Suprapubic skin (tissue), 4 donors: ENCODE measurements at regions not wholly inside any gene's neighbourhood (a gene's known extent, or its start where the extent isn't known, plus 50 kb on each side); places are given as distances from the start of the nearest gene placed in this dataset.

Source experiments
- DNase-seq, 2 donors: peaks; one replicate each; pipeline ENCODE4 v3.0.0-alpha.2; 2019; ENCODE audit warnings: low spot score in 2 of 2
- H3K27ac ChIP-seq: fragments of 200-600 bp; sonication (generic); one replicate; pipeline ENCODE4 v1.5.1; 2019
- H3K27me3 ChIP-seq: fragments of 200-600 bp; sonication (generic); one replicate; pipeline ENCODE4 v1.5.1; 2019
- H3K36me3 ChIP-seq: fragments of 200-600 bp; sonication (generic); one replicate; pipeline ENCODE4 v1.5.1; 2019
- H3K4me1 ChIP-seq: fragments of 200-600 bp; sonication (generic); one replicate; pipeline ENCODE4 v1.5.1; 2019
- H3K4me3 ChIP-seq: fragments of 200-600 bp; sonication (generic); one replicate; pipeline ENCODE4 v1.5.1; 2019; ENCODE audit warnings: mild to moderate bottlenecking
- H3K9me3 ChIP-seq: fragments of 200-600 bp; sonication (generic); one replicate; pipeline ENCODE4 v1.5.1; 2019
- CTCF ChIP-seq, 2 donors: fragments of 200-600 bp in 1 of 2; fragments of 450-650 bp in 1 of 2; sonication (generic) in 1 of 2; IDR thresholded peaks; one replicate each; pipeline ENCODE4 v1.5.1; 2016 to 2019; ENCODE audit warnings: antibody characterized with exemption in 2 of 2, mild to moderate bottlenecking in 1 of 2, moderate library complexity in 1 of 2
- EP300 ChIP-seq: sonication (generic); formaldehyde crosslinking; IDR thresholded peaks from one replicate; pipeline ENCODE4 v1.6.1; 2017; ENCODE audit warnings: antibody characterized with exemption
- POLR2A ChIP-seq, 2 donors: fragments of 450-650 bp; IDR thresholded peaks; one replicate each; pipeline ENCODE4 v1.6.1; 2017; ENCODE audit warnings: antibody characterized with exemption in 2 of 2, mild to moderate bottlenecking in 2 of 2, moderate library complexity in 2 of 2
- POLR2AphosphoS5 ChIP-seq, 3 donors: sonication (generic); formaldehyde crosslinking; IDR thresholded peaks; one replicate each; pipeline ENCODE4 v1.6.1; 2017; ENCODE audit warnings: antibody characterized with exemption in 3 of 3
- WGBS: methylation state at CpG from one replicate; pipeline ENCODE4 v1.1.5; 2018; 5-methylcytosine and 5-hydroxymethylcytosine counted together

DNA sequence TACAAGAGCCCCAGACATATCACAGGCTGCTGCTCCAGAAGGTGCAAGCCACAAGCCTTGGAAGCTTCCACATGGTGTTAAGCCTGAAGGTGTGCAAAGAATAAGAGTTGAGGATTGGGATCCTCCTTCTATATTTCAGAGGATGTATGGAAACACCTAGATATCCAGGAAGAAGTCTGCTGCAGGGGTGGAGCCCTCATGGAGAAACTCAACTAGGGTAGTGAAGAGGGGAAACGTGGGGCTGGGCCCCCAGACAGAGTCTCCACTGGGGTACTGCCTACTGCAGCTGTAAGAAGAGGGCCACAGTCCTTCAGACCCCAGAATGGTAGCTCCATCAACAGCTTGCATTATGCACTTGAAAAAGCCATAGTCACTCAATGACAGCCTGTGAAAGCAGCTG lies 1444.0 kb downstream of the SLITRK1 start:
- 50% methylated on average over 1 of the region's 1 CpG for WGBS
- TF ChIP-seq POLR2AphosphoS5 (IDR thresholded peaks at IDR 0.05) (no peak), EP300 (no peak)
- no peaks in the 10 kb centered on the region for H3K4me1 ChIP-seq

DNA sequence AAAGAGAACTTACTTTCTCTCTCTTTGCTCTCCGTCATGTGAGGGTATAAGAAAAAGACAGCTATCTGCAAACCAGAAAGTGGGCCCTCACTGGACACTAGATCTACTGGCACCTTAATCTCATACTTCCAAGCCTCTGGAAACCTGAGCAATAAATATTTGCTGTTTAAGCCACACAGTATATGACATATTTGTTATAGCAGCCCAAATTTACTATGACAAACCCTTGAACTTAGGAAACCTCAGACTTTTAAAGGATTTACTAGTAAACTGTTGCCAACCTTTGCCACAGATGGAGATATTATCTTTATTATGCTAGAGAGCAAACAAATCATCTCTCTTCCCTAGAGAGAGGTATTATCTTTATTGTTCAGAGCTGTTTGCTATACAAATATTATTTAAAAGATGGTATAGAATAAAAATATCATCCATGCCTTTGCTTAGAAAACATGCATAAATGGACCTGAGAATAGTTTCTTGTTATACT lies 1446.1 kb downstream of the SLITRK1 start:
- Histone ChIP-seq H3K36me3 (no peaks in the 10 kb centered on the region), H3K9me3 (no peaks in the 10 kb centered on the region), H3K4me1 (no peaks in the 10 kb centered on the region), H3K27ac (no peak overlapping the region), H3K27me3 (no peaks in the 10 kb centered on the region), H3K4me3 (no peak overlapping the region)
- no peak for TF ChIP-seq CTCF (IDR thresholded peaks at IDR 0.05)
- TF ChIP-seq EP300 = no peak
- TF ChIP-seq POLR2A (IDR thresholded peaks at IDR 0.05) = no peak
- no peak for TF ChIP-seq POLR2AphosphoS5 (IDR thresholded peaks at IDR 0.05)
- no peak for DNase-seq
- 82% methylated on average over 1 of the region's 1 CpG for WGBS

More for the DNA sequence above, 1444.0 kb downstream of the SLITRK1 start:
- H3K4me3 ChIP-seq = no peak overlapping the region
- no peaks in the 10 kb centered on the region for H3K9me3 ChIP-seq
- H3K27ac ChIP-seq = no peak overlapping the region
- no peaks in the 10 kb centered on the region for H3K27me3 ChIP-seq
- H3K36me3 ChIP-seq = no peaks in the 10 kb centered on the region
- DNase-seq = no peak

- DNase-seq = no peak
- no peaks in the 10 kb centered on the region for H3K4me1 ChIP-seq
- no peaks in the 10 kb centered on the region for H3K27me3 ChIP-seq
- no peak overlapping the region for H3K4me3 ChIP-seq
- H3K36me3 ChIP-seq = no peaks in the 10 kb centered on the region
- TF ChIP-seq POLR2AphosphoS5 (IDR thresholded peaks at IDR 0.05) (no peak), EP300 (no peak), POLR2A (IDR thresholded peaks at IDR 0.05) (no peak), CTCF (IDR thresholded peaks at IDR 0.05) (no peak)
- no peaks in the 10 kb centered on the region for H3K9me3 ChIP-seq
- no peak overlapping the region for H3K27ac ChIP-seq
- 84% methylated on average over 2 of the region's 2 CpGs for WGBS
Observed at GRCh38 chr13:82432949-82433348, 1449.3 kb downstream of the SLITRK1 start.

GRCh38 chr13:82412749-82413148 lies 1469.5 kb downstream of the SLITRK1 start:
- 60% methylated on average over 5 of the region's 5 CpGs for WGBS
- Histone ChIP-seq H3K36me3 (no peaks in the 10 kb centered on the region), H3K27me3 (no peaks in the 10 kb centered on the region)

GRCh38 chr13:82407321-82407720 lies 1475.0 kb downstream of the SLITRK1 start:
- DNase-seq = no peak
- Histone ChIP-seq H3K27ac (no peak overlapping the region), H3K27me3 (no peaks in the 10 kb centered on the region), H3K36me3 (no peaks in the 10 kb centered on the region), H3K4me3 (no peak overlapping the region), H3K4me1 (no peaks in the 10 kb centered on the region), H3K9me3 (no peaks in the 10 kb centered on the region)
- TF ChIP-seq CTCF (IDR thresholded peaks at IDR 0.05) (no peak), POLR2AphosphoS5 (IDR thresholded peaks at IDR 0.05) (no peak), POLR2A (IDR thresholded peaks at IDR 0.05) (no peak), EP300 (no peak)
- 88% methylated on average over 4 of the region's 4 CpGs for WGBS

More at GRCh38 chr13:82412749-82413148, 1469.5 kb downstream of the SLITRK1 start:
- H3K9me3 ChIP-seq = no peaks in the 10 kb centered on the region
- H3K4me3 ChIP-seq = no peak overlapping the region
- no peaks in the 10 kb centered on the region for H3K4me1 ChIP-seq
- no peak for DNase-seq
- no peak overlapping the region for H3K27ac ChIP-seq
- no peak for TF ChIP-seq POLR2AphosphoS5 (IDR thresholded peaks at IDR 0.05)
- no peak for TF ChIP-seq EP300

- Histone ChIP-seq H3K36me3 (no peaks in the 10 kb centered on the region), H3K4me1 (no peaks in the 10 kb centered on the region), H3K27ac (no peak overlapping the region), H3K9me3 (no peaks in the 10 kb centered on the region), H3K27me3 (no peaks in the 10 kb centered on the region), H3K4me3 (no peak overlapping the region)
- no peak for DNase-seq
- TF ChIP-seq CTCF (IDR thresholded peaks at IDR 0.05) (no peak), EP300 (no peak), POLR2A (IDR thresholded peaks at IDR 0.05) (no peak), POLR2AphosphoS5 (IDR thresholded peaks at IDR 0.05) (no peak)
Observed at GRCh38 chr13:82374719-82375118, 1507.6 kb downstream of the SLITRK1 start.
